GM13977 (cell line): ENCODE measurements at regions not wholly inside any gene's neighbourhood (a gene's known extent, or its start where the extent isn't known, plus 50 kb on each side); places are given as distances from the start of the nearest gene placed in this dataset.

Source experiments
- DNase-seq: peaks from one replicate; pipeline ENCODE4 v3.0.0; 2012; ENCODE audit warnings: low spot score
- CTCF ChIP-seq: IDR thresholded peaks from 2 replicates; pipeline ENCODE4 v1.5.1; 2012; ENCODE audit warnings: mild to moderate bottlenecking, control low read depth; ENCODE audit not compliant: insufficient read depth; ENCODE audit errors: extremely low read depth, missing control alignments
- in situ Hi-C: fragments of 300-500 bp; cut with MboI; formaldehyde crosslinking; loops from one replicate; pipeline ENCODE4 v1.12.0; 2022; ENCODE audit warnings: low sequenced_read_pairs, low pct_unique_long_range_greater_than_20kb, mixed read lengths, inconsistent platforms; ENCODE audit not compliant: unreplicated experiment

DNA sequence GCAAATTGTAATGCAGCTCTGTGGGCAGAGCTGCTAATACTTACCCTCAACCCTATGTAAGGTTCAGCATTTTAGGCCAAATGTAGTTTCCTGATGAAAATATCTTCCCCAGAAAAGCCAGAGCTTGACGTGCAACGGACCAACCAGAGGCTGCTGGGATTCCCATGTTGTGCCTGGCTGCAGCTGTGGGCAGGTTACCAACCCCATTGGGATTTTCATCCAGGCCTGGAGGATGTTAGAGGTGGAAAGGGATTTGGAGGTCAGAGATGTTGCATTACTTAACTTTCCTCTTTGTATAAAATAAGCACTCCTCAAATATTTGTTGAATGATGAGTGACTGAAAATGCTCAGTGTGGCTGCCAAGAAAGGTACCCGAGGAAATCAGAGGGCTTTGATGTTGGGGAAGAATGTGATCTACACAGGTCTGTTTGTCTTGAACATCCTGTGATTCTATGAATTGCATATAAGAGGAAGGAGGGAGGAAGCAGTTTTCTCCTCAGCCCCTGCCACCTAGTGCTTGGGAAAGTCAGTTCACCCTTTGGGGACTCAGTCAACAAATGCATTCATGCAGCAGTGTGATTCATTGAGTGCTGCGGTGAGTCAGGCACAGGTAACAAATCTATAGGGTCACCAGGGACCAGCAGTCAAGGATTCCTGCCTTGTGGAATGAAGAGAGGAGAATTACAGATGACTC, 487.2 kb downstream of the RPS24 start:
- in situ Hi-C loops, result no loop called here
- no peak for DNase-seq

GRCh38 chr10:78523453-78523852, 489.8 kb downstream of the RPS24 start:
- TF ChIP-seq CTCF, result no peak
- no peak for DNase-seq
- in situ Hi-C loops, result no loop called here

More for the DNA sequence above, 487.2 kb downstream of the RPS24 start:
- TF ChIP-seq CTCF, result no peak

GRCh38 chr10:78524342-78524741, 490.7 kb downstream of the RPS24 start:
- TF ChIP-seq CTCF, result no peak
- in situ Hi-C loops, result no loop called here
- DNase-seq, result no peak

- TF ChIP-seq CTCF, result no peak
- DNase-seq, result no peak
- in situ Hi-C loops, result no loop called here
Observed at GRCh38 chr10:78524941-78525340, 491.3 kb downstream of the RPS24 start.

DNA sequence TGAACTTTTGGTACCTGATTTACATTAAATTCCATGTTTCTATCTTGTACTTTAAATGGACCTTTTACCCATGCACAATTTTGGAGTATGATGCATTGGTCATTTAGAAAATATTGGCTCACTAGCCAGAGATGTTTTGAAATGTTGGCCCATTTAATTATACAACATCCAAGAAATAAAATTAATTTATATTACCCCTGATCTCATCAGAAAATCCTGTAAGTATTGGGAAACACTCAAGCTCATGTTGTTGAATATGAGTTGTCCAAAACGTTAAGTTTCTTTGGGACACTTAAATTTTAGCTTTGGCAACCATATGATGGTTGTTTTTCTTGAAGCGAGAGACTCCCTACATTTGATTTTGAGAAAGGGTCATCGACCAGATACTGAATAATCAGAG, 492.7 kb downstream of the RPS24 start:
- in situ Hi-C loops, result no loop called here
- DNase-seq, result no peak
- TF ChIP-seq CTCF, result no peak

DNA sequence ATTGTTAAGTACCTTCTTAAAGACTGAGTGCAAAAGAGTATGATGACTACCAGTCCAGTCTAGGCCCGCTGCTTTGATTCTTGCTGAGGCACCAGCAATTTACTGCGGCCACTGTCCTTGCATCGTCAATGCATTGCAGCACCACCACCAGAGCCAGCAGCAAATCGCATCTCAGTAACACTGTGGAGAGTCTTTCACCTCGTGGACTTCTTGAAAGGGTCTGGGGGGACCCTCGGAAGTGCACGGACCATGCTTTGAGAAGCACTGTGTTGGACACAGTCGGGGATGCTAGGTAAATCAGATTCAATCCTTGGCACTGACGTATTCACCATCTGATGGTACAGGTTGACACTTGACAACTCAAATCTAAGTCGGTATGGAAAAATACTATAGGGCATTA, 493.6 kb downstream of the RPS24 start:
- no peak for TF ChIP-seq CTCF
- in situ Hi-C loops, result no loop called here
- no peak for DNase-seq
